Loucy (cell line): ENCODE measurements at regions not wholly inside any gene's neighbourhood (a gene's known extent, or its start where the extent isn't known, plus 50 kb on each side); places are given as distances from the start of the nearest gene placed in this dataset.

Experiments used
- CTCF ChIP-seq: fragments of 200-600 bp; sonication (generic); conservative IDR thresholded peaks from 2 replicates; pipeline ENCODE4 v1.5.1; 2014; ENCODE audit warnings: mild to moderate bottlenecking, antibody characterized with exemption, low read length
- EZH2phosphoT487 ChIP-seq: fragments of 200-600 bp; IDR thresholded peaks from 2 replicates; pipeline ENCODE4 v1.6.1; 2018; ENCODE audit warnings: antibody characterized with exemption, mild to moderate bottlenecking, moderate library complexity, borderline replicate concordance

DNA sequence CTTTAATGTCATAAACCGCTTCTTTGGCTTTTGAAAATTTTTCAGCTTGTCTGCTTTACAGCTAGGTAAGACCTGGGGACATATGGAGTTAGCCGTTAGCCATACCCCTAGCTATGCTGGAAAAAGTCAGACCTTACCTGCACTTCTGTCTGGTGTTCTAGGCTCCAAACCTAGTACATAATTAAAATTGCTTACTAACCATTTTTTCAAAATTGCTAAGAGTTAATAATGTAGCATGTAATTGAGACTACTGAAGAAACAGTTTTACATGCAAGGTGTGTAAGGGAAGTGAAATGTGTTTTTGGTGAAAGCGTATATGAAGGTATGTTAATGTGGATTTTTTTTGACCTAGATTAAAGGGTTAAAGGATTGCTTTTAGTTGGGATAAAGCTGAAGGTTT, 336.9 kb downstream of the RNF144B start:
- TF ChIP-seq CTCF (no peak), EZH2phosphoT487 (no peak)
